Glutamatergic neuron (in vitro differentiated cells): ENCODE measurements at regions not wholly inside any gene's neighbourhood (a gene's known extent, or its start where the extent isn't known, plus 50 kb on each side); places are given as distances from the start of the nearest gene placed in this dataset.
"Not testable (repeated sequence)": the region's sequence is repeated elsewhere in the genome, so short reads cannot be mapped to it uniquely, and the experiment has no call there.

Source experiments
- DNase-seq: peaks from one replicate; pipeline ENCODE4 v3.0.0; 2022
- H3K27ac Mint-ChIP-seq: one replicate; pipeline ENCODE4 v1.8.0; 2020; ENCODE audit warnings: mild to moderate bottlenecking, mixed read lengths, inconsistent platforms; ENCODE audit not compliant: unreplicated experiment
- H3K27me3 Mint-ChIP-seq: one replicate; pipeline ENCODE4 v1.8.0; 2020; ENCODE audit warnings: mild to moderate bottlenecking, moderate library complexity, mixed read lengths, inconsistent platforms; ENCODE audit not compliant: unreplicated experiment
- H3K36me3 Mint-ChIP-seq: one replicate; pipeline ENCODE4 v1.8.0; 2020; ENCODE audit warnings: mild to moderate bottlenecking, mixed read lengths, inconsistent platforms; ENCODE audit not compliant: unreplicated experiment
- H3K4me1 Mint-ChIP-seq: one replicate; pipeline ENCODE4 v1.8.0; 2020; ENCODE audit warnings: mild to moderate bottlenecking, low read depth, mixed read lengths, inconsistent platforms; ENCODE audit not compliant: unreplicated experiment
- H3K4me3 Mint-ChIP-seq: one replicate; pipeline ENCODE4 v1.8.0; 2020; ENCODE audit warnings: mild to moderate bottlenecking, mixed read lengths, inconsistent platforms; ENCODE audit not compliant: unreplicated experiment
- H3K9me3 Mint-ChIP-seq: one replicate; pipeline ENCODE4 v1.8.0; 2020; ENCODE audit warnings: mild to moderate bottlenecking, moderate library complexity, mixed read lengths, inconsistent platforms; ENCODE audit not compliant: unreplicated experiment
- CTCF ChIP-seq: fragments of 200-600 bp; sonication (generic); IDR thresholded peaks from one replicate; pipeline ENCODE4 v1.5.0; 2021; ENCODE audit not compliant: partially characterized antibody, unreplicated experiment

- H3K9me3 Mint-ChIP-seq: no peaks in the 10 kb centered on the region
- H3K36me3 Mint-ChIP-seq: no peaks in the 10 kb centered on the region
- no peak overlapping the region for H3K27ac Mint-ChIP-seq
- no peaks in the 10 kb centered on the region for H3K4me1 Mint-ChIP-seq
- no peak overlapping the region for H3K4me3 Mint-ChIP-seq
- DNase-seq: no peak
- TF ChIP-seq CTCF: no peak
- H3K27me3 Mint-ChIP-seq: no peaks in the 10 kb centered on the region
Measured at GRCh38 chr7:156524818-156525597, 115.6 kb upstream of the RNF32 start.

- H3K27me3 Mint-ChIP-seq: no peaks in the 10 kb centered on the region
- H3K36me3 Mint-ChIP-seq: no peaks in the 10 kb centered on the region
- no peak overlapping the region for H3K27ac Mint-ChIP-seq
- no peak for TF ChIP-seq CTCF
- H3K4me3 Mint-ChIP-seq: no peak overlapping the region
- H3K9me3 Mint-ChIP-seq: no peaks in the 10 kb centered on the region
- DNase-seq: no peak
- H3K4me1 Mint-ChIP-seq: no peaks in the 10 kb centered on the region
Measured at GRCh38 chr7:156523447-156524048, 117.0 kb upstream of the RNF32 start.

- no peaks in the 10 kb centered on the region for H3K36me3 Mint-ChIP-seq
- H3K4me3 Mint-ChIP-seq: no peak overlapping the region
- TF ChIP-seq CTCF: no peak
- DNase-seq: no peak
- H3K9me3 Mint-ChIP-seq: no peaks in the 10 kb centered on the region
- no peak overlapping the region for H3K27ac Mint-ChIP-seq
- H3K4me1 Mint-ChIP-seq: no peaks in the 10 kb centered on the region
- no peaks in the 10 kb centered on the region for H3K27me3 Mint-ChIP-seq
Measured at GRCh38 chr7:156522801-156523200, 117.8 kb upstream of the RNF32 start.

- Mint-ChIP-seq H3K27ac (no peak overlapping the region), H3K9me3 (no peaks in the 10 kb centered on the region), H3K36me3 (no peaks in the 10 kb centered on the region), H3K4me1 (no peaks in the 10 kb centered on the region), H3K27me3 (peaks cover 2% of the 10 kb centered on the region), H3K4me3 (no peak overlapping the region)
- no peak for DNase-seq
- TF ChIP-seq CTCF: no peak
Measured at GRCh38 chr7:156519070-156519469, 121.5 kb upstream of the RNF32 start.

- TF ChIP-seq CTCF: no peak
- Mint-ChIP-seq H3K4me1 (no peaks in the 10 kb centered on the region), H3K27ac (no peak overlapping the region), H3K27me3 (peaks cover 2% of the 10 kb centered on the region), H3K4me3 (no peak overlapping the region), H3K36me3 (no peaks in the 10 kb centered on the region), H3K9me3 (no peaks in the 10 kb centered on the region)
- no peak for DNase-seq
Measured at GRCh38 chr7:156518466-156518865, 122.1 kb upstream of the RNF32 start.

- H3K4me1 Mint-ChIP-seq, H3K27ac Mint-ChIP-seq, H3K9me3 Mint-ChIP-seq: not testable (repeated sequence)
Measured at GRCh38 chr7:156517858-156518257, 122.7 kb upstream of the RNF32 start.

More at GRCh38 chr7:156517858-156518257, 122.7 kb upstream of the RNF32 start:
- H3K36me3 Mint-ChIP-seq, DNase-seq, H3K4me3 Mint-ChIP-seq, H3K27me3 Mint-ChIP-seq: not testable (repeated sequence)
